ENCODE measurements at regions not wholly inside any gene's neighbourhood (a gene's known extent, or its start where the extent isn't known, plus 50 kb on each side); places are given as distances from the start of the nearest gene placed in this dataset.

GRCh38 chr2:237016121-237016915 lies 69.4 kb upstream of the COPS8 start:
- H3K4me3 ChIP-seq: no peak overlapping the region
- intact Hi-C loops (cut with DNase I; ENCODE audit: low total_unique reads): no loop called here
- H3K27me3 ChIP-seq: no peaks in the 10 kb centered on the region
- no peaks in the 10 kb centered on the region for H3K9me3 ChIP-seq
- WGBS, 5 donors: 87 to 91% (median 88%) methylated on average over 10 of the region's 10 CpGs
- H3K36me3 ChIP-seq: no peaks in the 10 kb centered on the region
- DNase-seq: no peak
- H3K4me1 ChIP-seq: peaks cover 0 to 25% (median 17%) of the 10 kb centered on the region in 4 donors
- no peak for TF ChIP-seq POLR2A (IDR thresholded peaks at IDR 0.05)
- TF ChIP-seq, protein P1, sequence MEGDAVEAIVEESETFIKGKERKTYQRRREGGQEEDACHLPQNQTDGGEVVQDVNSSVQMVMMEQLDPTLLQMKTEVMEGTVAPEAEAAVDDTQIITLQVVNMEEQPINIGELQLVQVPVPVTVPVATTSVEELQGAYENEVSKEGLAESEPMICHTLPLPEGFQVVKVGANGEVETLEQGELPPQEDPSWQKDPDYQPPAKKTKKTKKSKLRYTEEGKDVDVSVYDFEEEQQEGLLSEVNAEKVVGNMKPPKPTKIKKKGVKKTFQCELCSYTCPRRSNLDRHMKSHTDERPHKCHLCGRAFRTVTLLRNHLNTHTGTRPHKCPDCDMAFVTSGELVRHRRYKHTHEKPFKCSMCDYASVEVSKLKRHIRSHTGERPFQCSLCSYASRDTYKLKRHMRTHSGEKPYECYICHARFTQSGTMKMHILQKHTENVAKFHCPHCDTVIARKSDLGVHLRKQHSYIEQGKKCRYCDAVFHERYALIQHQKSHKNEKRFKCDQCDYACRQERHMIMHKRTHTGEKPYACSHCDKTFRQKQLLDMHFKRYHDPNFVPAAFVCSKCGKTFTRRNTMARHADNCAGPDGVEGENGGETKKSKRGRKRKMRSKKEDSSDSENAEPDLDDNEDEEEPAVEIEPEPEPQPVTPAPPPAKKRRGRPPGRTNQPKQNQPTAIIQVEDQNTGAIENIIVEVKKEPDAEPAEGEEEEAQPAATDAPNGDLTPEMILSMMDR (IDR thresholded peaks at IDR 0.05): no peak
- TF ChIP-seq EP300 (IDR thresholded peaks at IDR 0.05): no peak
- no peak for TF ChIP-seq POLR2AphosphoS5 (IDR thresholded peaks at IDR 0.05)
- no peak overlapping the region for H3K27ac ChIP-seq

DNA sequence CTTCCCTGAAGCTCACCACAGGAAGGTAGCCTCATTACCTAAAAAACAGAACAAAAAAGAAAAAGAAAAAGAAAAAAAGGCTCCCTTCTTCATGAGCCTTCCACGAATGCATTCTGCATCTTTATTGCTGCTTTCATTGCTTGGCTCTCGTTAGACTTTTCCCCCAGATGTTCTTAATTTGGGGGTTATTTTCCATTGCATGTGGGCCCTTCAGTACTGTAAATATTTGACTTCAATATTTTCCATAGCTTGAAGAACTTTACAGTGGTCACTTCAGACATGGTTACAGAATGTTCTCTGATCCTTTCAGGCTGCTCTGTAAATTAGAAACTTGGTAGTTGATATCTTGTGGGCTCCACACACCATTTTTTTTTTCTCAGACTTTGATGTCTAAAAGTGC lies 65.6 kb upstream of the COPS8 start:
- Histone ChIP-seq H3K27ac (peak overlapping the region in 2 of 5 donors; percentile 21 to 38), H3K36me3 (no peaks in the 10 kb centered on the region), H3K4me1 (peaks cover 0 to 3% (median 0%) of the 10 kb centered on the region in 4 donors), H3K9me3 (peaks cover 0 to 6% (median 4%) of the 10 kb centered on the region in 4 donors), H3K27me3 (no peaks in the 10 kb centered on the region), H3K4me3 (no peak overlapping the region)
- WGBS, 5 donors: 19 to 40% (median 25%) methylated on average over 2 of the region's 2 CpGs
- DNase-seq: peak in 1 of 2 donors; percentile 38
- intact Hi-C loops (cut with DNase I; ENCODE audit: low total_unique reads): no loop called here
- TF ChIP-seq EP300 (IDR thresholded peaks at IDR 0.05) (no peak), POLR2AphosphoS5 (IDR thresholded peaks at IDR 0.05) (no peak), POLR2A (IDR thresholded peaks at IDR 0.05) (no peak)
- TF ChIP-seq, protein P1 (IDR thresholded peaks at IDR 0.05): no peak

DNA sequence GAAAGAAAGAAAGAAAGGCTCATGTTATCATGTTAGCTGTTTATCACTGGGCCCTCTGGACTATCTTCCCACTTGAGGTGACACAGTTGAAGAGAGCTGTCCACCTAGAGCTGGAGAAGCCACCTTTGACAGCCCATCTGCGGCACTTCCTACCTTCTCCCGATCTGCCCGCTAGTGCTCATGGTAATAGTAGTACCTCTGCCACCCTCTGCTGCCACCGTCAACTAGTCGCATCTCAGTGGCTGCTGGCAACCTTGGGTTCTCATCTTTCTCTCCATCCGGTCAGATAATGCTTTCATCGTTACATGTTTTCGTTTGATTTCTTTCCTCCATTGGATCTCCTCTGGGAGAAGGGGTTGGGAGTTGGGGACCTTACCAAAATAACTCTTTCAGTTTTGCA lies 63.2 kb upstream of the COPS8 start:
- intact Hi-C loops (cut with DNase I; ENCODE audit: low total_unique reads): no loop called here
- H3K27ac ChIP-seq: no peak overlapping the region
- no peaks in the 10 kb centered on the region for H3K36me3 ChIP-seq
- no peak overlapping the region for H3K4me3 ChIP-seq
- DNase-seq: no peak
- TF ChIP-seq EP300 (IDR thresholded peaks at IDR 0.05) (no peak), POLR2A (IDR thresholded peaks at IDR 0.05) (no peak)
- no peaks in the 10 kb centered on the region for H3K27me3 ChIP-seq
- H3K4me1 ChIP-seq: peaks cover 0 to 10% (median 3%) of the 10 kb centered on the region in 4 donors
- WGBS, 5 donors: 93 to 98% (median 94%) methylated on average over 8 of the region's 8 CpGs
- peaks cover 0 to 6% (median 4%) of the 10 kb centered on the region in 4 donors for H3K9me3 ChIP-seq

DNA sequence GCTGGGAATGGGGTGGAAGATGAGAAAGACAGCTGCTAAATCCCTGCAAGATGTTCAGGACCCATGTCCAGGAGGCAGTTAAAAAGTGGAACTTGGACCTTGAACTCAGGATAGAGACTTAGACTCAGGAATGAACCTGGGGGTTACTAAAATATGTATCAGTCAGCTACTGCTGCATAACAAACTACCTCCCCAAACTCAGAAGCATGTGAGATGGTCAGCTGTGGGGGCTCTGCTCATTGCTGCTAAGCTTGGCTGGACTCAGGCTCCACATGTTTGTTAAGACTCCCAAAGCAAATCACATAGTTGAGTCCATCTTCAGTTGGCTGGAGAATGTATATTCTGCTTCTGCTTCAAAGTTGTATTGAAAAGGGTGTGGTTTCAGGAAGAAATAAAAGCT lies 61.4 kb upstream of the COPS8 start:
- no peak for DNase-seq
- Histone ChIP-seq H3K4me3 (no peak overlapping the region), H3K4me1 (peaks cover 0 to 12% (median 4%) of the 10 kb centered on the region in 4 donors), H3K36me3 (no peaks in the 10 kb centered on the region), H3K9me3 (peaks cover 0 to 6% (median 4%) of the 10 kb centered on the region in 4 donors), H3K27ac (no peak overlapping the region), H3K27me3 (no peaks in the 10 kb centered on the region)
- intact Hi-C loops (cut with DNase I; ENCODE audit: low total_unique reads): no loop called here
- no peak for TF ChIP-seq POLR2A (IDR thresholded peaks at IDR 0.05)
- TF ChIP-seq, protein P1 (IDR thresholded peaks at IDR 0.05): no peak
- TF ChIP-seq EP300 (IDR thresholded peaks at IDR 0.05): no peak
- TF ChIP-seq POLR2AphosphoS5 (IDR thresholded peaks at IDR 0.05): no peak
